OCI-LY3 (cell line): ENCODE measurements at regions not wholly inside any gene's neighbourhood (a gene's known extent, or its start where the extent isn't known, plus 50 kb on each side); places are given as distances from the start of the nearest gene placed in this dataset.

Experiments
- CTCF ChIP-seq: fragments of 200-600, 300-600 bp; sonication (generic); IDR thresholded peaks from 2 replicates; pipeline ENCODE4 v1.5.1; 2014; ENCODE audit warnings: antibody characterized with exemption, low read length, low read depth
- EZH2phosphoT487 ChIP-seq: fragments of 200-600 bp; shearing (Covaris generic); IDR thresholded peaks from 2 replicates; pipeline ENCODE4 v1.6.1; 2018; ENCODE audit warnings: antibody characterized with exemption, mixed run types, low read depth

- TF ChIP-seq EZH2phosphoT487 (no peak), CTCF (no peak)
Observed at GRCh38 chr22:49100316-49100715, 727.4 kb downstream of the BRD1 start.
